GM12891 (cell line): ENCODE measurements at regions not wholly inside any gene's neighbourhood (a gene's known extent, or its start where the extent isn't known, plus 50 kb on each side); places are given as distances from the start of the nearest gene placed in this dataset.

Experiments
- POLR2A ChIP-seq: IDR thresholded peaks from 2 replicates; pipeline ENCODE4 v1.6.1; 2011; ENCODE audit warnings: low read depth, low read length, control low read depth
- POLR2AphosphoS5 ChIP-seq: IDR thresholded peaks from 2 replicates; pipeline ENCODE4 v1.6.1; 2011; ENCODE audit warnings: low read depth, low read length, control low read depth
- POU2F2 ChIP-seq: IDR thresholded peaks from 2 replicates; pipeline ENCODE4 v1.6.1; 2011; ENCODE audit warnings: low read depth, mild to moderate bottlenecking, control low read depth, low read length, moderate library complexity
- TAF1 ChIP-seq: IDR thresholded peaks from 2 replicates; pipeline ENCODE4 v1.6.1; 2011; ENCODE audit warnings: low read depth, low read length, control low read depth

DNA sequence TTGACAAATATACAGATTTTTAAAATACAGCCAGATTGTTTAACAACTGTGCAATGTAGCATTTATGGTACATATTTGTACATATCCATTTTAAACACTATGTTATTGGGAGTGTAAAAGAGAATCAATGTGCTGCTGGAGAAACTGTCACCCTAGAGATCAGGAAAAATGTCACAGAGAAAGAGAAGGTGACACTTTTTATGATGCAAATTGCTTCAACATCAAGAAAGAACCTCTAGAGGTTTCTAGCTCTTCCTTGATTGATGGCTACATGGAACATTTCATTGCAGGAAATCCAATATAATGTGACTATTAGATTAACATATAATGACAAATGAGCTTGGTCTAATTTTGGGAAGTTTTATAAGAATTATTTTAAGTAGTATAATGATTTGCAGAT, 1491.2 kb upstream of the PCDH20 start:
- TF ChIP-seq POLR2A (no peak), POLR2AphosphoS5 (no peak), TAF1 (no peak), POU2F2 (no peak)
